Iris pigment epithelial cell (primary cell): ENCODE measurements at regions not wholly inside any gene's neighbourhood (a gene's known extent, or its start where the extent isn't known, plus 50 kb on each side); places are given as distances from the start of the nearest gene placed in this dataset.
"Not testable (repeated sequence)": the region's sequence is repeated elsewhere in the genome, so short reads cannot be mapped to it uniquely, and the experiment has no call there.

ENCODE experiments used
- DNase-seq: peaks from one replicate; pipeline ENCODE4 v3.0.0-alpha.2; 2011; ENCODE audit warnings: low read depth

GRCh38 chr9:24846248-24846912 is 300.7 kb upstream of the IZUMO3 start:
- DNase-seq = no peak

- DNase-seq = no peak
Measured at GRCh38 chr9:24844217-24844616, 298.5 kb upstream of the IZUMO3 start.

- DNase-seq = no peak
Measured at GRCh38 chr9:24841993-24842392, 296.3 kb upstream of the IZUMO3 start.

GRCh38 chr9:24832307-24832706 is 286.6 kb upstream of the IZUMO3 start:
- DNase-seq = no peak

- no peak for DNase-seq
Measured at GRCh38 chr9:24828687-24829086, 283.0 kb upstream of the IZUMO3 start.

- DNase-seq = no peak
Measured at GRCh38 chr9:24824607-24825006, 278.9 kb upstream of the IZUMO3 start.

- DNase-seq = no peak
Measured at GRCh38 chr9:24820196-24820595, 274.5 kb upstream of the IZUMO3 start.

- no peak for DNase-seq
Measured at GRCh38 chr9:24817756-24818155, 272.1 kb upstream of the IZUMO3 start.

GRCh38 chr9:24816006-24816405 is 270.3 kb upstream of the IZUMO3 start:
- no peak for DNase-seq

- DNase-seq = no peak
Measured at GRCh38 chr9:24801344-24801743, 255.6 kb upstream of the IZUMO3 start.

GRCh38 chr9:24793787-24794186 is 248.1 kb upstream of the IZUMO3 start:
- DNase-seq = no peak

GRCh38 chr9:24776226-24776625 is 230.5 kb upstream of the IZUMO3 start:
- DNase-seq = no peak

- DNase-seq = not testable (repeated sequence)
Measured at GRCh38 chr9:24774199-24774598, 228.5 kb upstream of the IZUMO3 start.

- no peak for DNase-seq
Measured at GRCh38 chr9:24766081-24766480, 220.4 kb upstream of the IZUMO3 start.

- no peak for DNase-seq
Measured at GRCh38 chr9:24765025-24765756, 219.5 kb upstream of the IZUMO3 start.

GRCh38 chr9:24738421-24738961 is 192.8 kb upstream of the IZUMO3 start:
- no peak for DNase-seq

- DNase-seq = no peak
Measured at GRCh38 chr9:24731754-24732153, 186.1 kb upstream of the IZUMO3 start.

- DNase-seq = no peak
Measured at GRCh38 chr9:24721621-24722020, 175.9 kb upstream of the IZUMO3 start.

GRCh38 chr9:24712206-24712605 is 166.5 kb upstream of the IZUMO3 start:
- no peak for DNase-seq

- no peak for DNase-seq
Measured at GRCh38 chr9:24708814-24709213, 163.1 kb upstream of the IZUMO3 start.

- no peak for DNase-seq
Measured at GRCh38 chr9:24698881-24699518, 153.3 kb upstream of the IZUMO3 start.

GRCh38 chr9:24672336-24672735 is 126.6 kb upstream of the IZUMO3 start:
- no peak for DNase-seq

- no peak for DNase-seq
Measured at GRCh38 chr9:24657387-24657786, 111.7 kb upstream of the IZUMO3 start.
